ENCODE measurements at regions not wholly inside any gene's neighbourhood (a gene's known extent, or its start where the extent isn't known, plus 50 kb on each side); places are given as distances from the start of the nearest gene placed in this dataset.

DNA sequence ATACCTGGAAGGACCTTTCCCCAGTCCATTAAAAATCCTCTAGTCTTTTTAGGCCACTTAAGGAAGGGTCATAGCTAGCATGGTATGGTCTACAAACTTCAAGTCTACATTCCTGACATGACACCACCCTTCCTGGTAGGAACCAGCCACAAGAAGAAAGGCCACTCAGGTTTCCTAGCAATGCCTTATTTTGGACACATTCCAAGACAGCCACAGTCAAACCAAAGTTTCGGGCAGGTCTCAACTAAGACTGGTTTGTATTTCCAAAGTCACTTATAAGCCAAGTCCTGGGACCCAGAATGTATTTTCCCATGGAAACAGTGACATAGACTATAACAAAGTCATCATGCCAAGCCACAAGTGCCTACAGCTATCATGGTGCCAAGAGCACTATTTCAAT is 50.6 kb upstream of the SLC44A3 start:
- H3K36me3 ChIP-seq (ENCODE audit: low read depth): no peaks in the 10 kb centered on the region
- H3K4me2 ChIP-seq: peak overlapping the region; percentile 7; the same call in 1 of the 2 replicates
- no peak overlapping the region for H3K4me3 ChIP-seq
- no peaks in the 10 kb centered on the region for H3K27me3 ChIP-seq (ENCODE audit: insufficient read depth, low read depth)
- H3K4me1 ChIP-seq (replicated peaks; ENCODE audit: insufficient read depth): peaks cover 53% of the 10 kb centered on the region
- peak; percentile 54 to 75 for DNase-seq
- H2AFZ ChIP-seq: no peak overlapping the region
- H3F3A ChIP-seq (ENCODE audit: insufficient read depth, low read depth): peaks cover 34% of the 10 kb centered on the region
- no peaks in the 10 kb centered on the region for H4K20me1 ChIP-seq (ENCODE audit: insufficient read depth)
- peaks cover 8% of the 10 kb centered on the region; the same call in 1 of the 2 replicates for H3K9me3 ChIP-seq (ENCODE audit: insufficient read depth, low read depth)
- ChIA-PET CTCF (no interaction called here), POLR2A (ENCODE audit: unreplicated experiment) (interaction anchor here (0.6 to 0.7 kb wide), 5 partner anchors 16 to 170 kb away, joined by 3 to 5 read pairs (median 4); no protein-coding TSS in a partner anchor)
- intact Hi-C loops (cut with micrococcal nuclease; ENCODE audit: unreplicated experiment): loop anchor here (1.0 kb wide), 1 partner anchor 123 kb away; no protein-coding TSS in a partner anchor
- H3K9me2 ChIP-seq (ENCODE audit: insufficient read depth): no peaks in the 10 kb centered on the region
- no peak overlapping the region for H3K27ac ChIP-seq
- H3K79me2 ChIP-seq (ENCODE audit: low read depth): peaks cover 4% of the 10 kb centered on the region; the same call in 1 of the 2 replicates
- BruUV-seq (replicated peaks): no TSS peak
- TF ChIP-seq, protein P1, sequence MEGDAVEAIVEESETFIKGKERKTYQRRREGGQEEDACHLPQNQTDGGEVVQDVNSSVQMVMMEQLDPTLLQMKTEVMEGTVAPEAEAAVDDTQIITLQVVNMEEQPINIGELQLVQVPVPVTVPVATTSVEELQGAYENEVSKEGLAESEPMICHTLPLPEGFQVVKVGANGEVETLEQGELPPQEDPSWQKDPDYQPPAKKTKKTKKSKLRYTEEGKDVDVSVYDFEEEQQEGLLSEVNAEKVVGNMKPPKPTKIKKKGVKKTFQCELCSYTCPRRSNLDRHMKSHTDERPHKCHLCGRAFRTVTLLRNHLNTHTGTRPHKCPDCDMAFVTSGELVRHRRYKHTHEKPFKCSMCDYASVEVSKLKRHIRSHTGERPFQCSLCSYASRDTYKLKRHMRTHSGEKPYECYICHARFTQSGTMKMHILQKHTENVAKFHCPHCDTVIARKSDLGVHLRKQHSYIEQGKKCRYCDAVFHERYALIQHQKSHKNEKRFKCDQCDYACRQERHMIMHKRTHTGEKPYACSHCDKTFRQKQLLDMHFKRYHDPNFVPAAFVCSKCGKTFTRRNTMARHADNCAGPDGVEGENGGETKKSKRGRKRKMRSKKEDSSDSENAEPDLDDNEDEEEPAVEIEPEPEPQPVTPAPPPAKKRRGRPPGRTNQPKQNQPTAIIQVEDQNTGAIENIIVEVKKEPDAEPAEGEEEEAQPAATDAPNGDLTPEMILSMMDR (conservative IDR thresholded peaks at IDR 0.05): no peak
- TF ChIP-seq EZH2 (IDR thresholded peaks at IDR 0.05; ENCODE audit: low read depth): no peak

DNA sequence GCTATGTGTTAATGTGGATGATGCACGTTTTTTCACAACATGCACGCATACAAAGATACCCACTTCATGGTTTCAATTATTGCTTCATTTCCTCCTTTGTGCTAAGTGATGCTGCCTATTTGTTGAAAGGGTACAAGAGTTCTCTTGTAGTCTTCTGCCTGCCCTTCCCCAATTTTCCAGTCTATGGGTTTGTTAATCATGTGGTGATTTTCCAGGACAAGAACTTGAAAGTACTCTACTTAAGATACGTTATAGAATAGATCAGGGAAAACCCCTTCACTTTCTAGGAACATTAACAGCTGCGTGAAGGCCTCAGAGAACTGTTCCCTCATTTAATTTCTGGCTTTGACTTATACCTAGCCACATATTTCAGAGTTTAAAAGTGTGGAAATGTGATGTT is 52.1 kb upstream of the SLC44A3 start:
- Histone ChIP-seq H3K9me2 (ENCODE audit: insufficient read depth) (no peaks in the 10 kb centered on the region), H3K36me3 (ENCODE audit: low read depth) (no peaks in the 10 kb centered on the region), H4K20me1 (ENCODE audit: insufficient read depth) (no peaks in the 10 kb centered on the region), H3K4me2 (no peak overlapping the region), H3K79me2 (ENCODE audit: low read depth) (no peaks in the 10 kb centered on the region), H3K4me3 (no peak overlapping the region), H3K27me3 (ENCODE audit: insufficient read depth, low read depth) (no peaks in the 10 kb centered on the region), H2AFZ (no peak overlapping the region), H3K9me3 (ENCODE audit: insufficient read depth, low read depth) (peaks cover 14% of the 10 kb centered on the region), H3K4me1 (replicated peaks; ENCODE audit: insufficient read depth) (peaks cover 37% of the 10 kb centered on the region), H3F3A (ENCODE audit: insufficient read depth, low read depth) (peaks cover 20% of the 10 kb centered on the region), H3K27ac (no peak overlapping the region)
- TF ChIP-seq, protein P1 (conservative IDR thresholded peaks at IDR 0.05): no peak
- TF ChIP-seq EZH2 (IDR thresholded peaks at IDR 0.05; ENCODE audit: low read depth): no peak
- DNase-seq: no peak
- CTCF ChIA-PET: no interaction called here
- intact Hi-C loops (cut with micrococcal nuclease; ENCODE audit: unreplicated experiment): no loop called here
- no TSS peak for BruUV-seq (replicated peaks)
- POLR2A ChIA-PET (ENCODE audit: unreplicated experiment): interaction anchor here (0.7 kb wide), 1 partner anchor 250 kb away, joined by 4 read pairs; no protein-coding TSS in a partner anchor

DNA sequence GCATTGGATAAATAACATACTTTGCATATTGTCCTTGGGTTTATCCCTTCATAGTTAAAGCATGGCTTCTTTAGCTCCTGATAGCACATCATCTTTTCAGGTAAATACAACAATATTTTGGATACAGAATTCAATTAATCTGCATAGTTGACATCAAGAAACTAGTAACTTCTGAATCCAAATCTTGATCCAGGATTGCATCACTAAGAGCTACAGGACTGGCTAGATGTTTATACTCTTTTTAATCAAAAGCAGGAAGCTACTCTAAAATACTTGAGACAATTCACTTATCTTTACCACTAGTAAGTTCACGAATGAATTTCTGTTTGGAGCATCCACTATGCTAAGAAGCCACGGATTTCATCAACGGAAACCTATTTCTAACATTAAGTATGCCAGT is 54.2 kb upstream of the SLC44A3 start:
- no peaks in the 10 kb centered on the region; the same call in 1 of the 2 replicates for H3F3A ChIP-seq (ENCODE audit: insufficient read depth, low read depth)
- POLR2A ChIA-PET (ENCODE audit: unreplicated experiment): no interaction called here
- no peaks in the 10 kb centered on the region for H3K27me3 ChIP-seq (ENCODE audit: insufficient read depth, low read depth)
- H3K27ac ChIP-seq: no peak overlapping the region
- no TSS peak for BruUV-seq (replicated peaks)
- H4K20me1 ChIP-seq (ENCODE audit: insufficient read depth): no peaks in the 10 kb centered on the region
- no peaks in the 10 kb centered on the region for H3K36me3 ChIP-seq (ENCODE audit: low read depth)
- no peak overlapping the region for H3K4me3 ChIP-seq
- CTCF ChIA-PET: no interaction called here
- H3K79me2 ChIP-seq (ENCODE audit: low read depth): no peaks in the 10 kb centered on the region
- no peak for DNase-seq
- H3K9me3 ChIP-seq (ENCODE audit: insufficient read depth, low read depth): peaks cover 14% of the 10 kb centered on the region
- intact Hi-C loops (cut with micrococcal nuclease; ENCODE audit: unreplicated experiment): no loop called here
- peaks cover 18% of the 10 kb centered on the region for H3K4me1 ChIP-seq (replicated peaks; ENCODE audit: insufficient read depth)
- H3K4me2 ChIP-seq: no peak overlapping the region
- H2AFZ ChIP-seq: no peak overlapping the region
- H3K9me2 ChIP-seq (ENCODE audit: insufficient read depth): no peaks in the 10 kb centered on the region
- TF ChIP-seq, protein P1 (conservative IDR thresholded peaks at IDR 0.05): no peak
- no peak for TF ChIP-seq EZH2 (IDR thresholded peaks at IDR 0.05; ENCODE audit: low read depth)

All from PC-9 (cell line).